ENCODE measurements at regions not wholly inside any gene's neighbourhood (a gene's known extent, or its start where the extent isn't known, plus 50 kb on each side); places are given as distances from the start of the nearest gene placed in this dataset.

- H3K27me3 ChIP-seq, result no peaks in the 10 kb centered on the region
- intact Hi-C loops (cut with DNase I), result no loop called here
- no peak for ATAC-seq
- H3K36me3 ChIP-seq, result no peaks in the 10 kb centered on the region
- no peak overlapping the region for H3K27ac ChIP-seq
- no peaks in the 10 kb centered on the region for H3K9me3 ChIP-seq
- no peak for DNase-seq
- H3K4me1 ChIP-seq, result no peaks in the 10 kb centered on the region
- TF ChIP-seq CTCF (IDR thresholded peaks at IDR 0.05), result no peak
- no peak overlapping the region for H3K4me3 ChIP-seq
These were observed 109.4 kb upstream of the C7orf33 start for GRCh38 chr7:148481147-148481526.

- no peak overlapping the region for H3K27ac ChIP-seq
- peaks cover 0 to 7% of the 10 kb centered on the region in 2 donors for H3K27me3 ChIP-seq
- H3K4me1 ChIP-seq, result no peaks in the 10 kb centered on the region
- no peak overlapping the region for H3K4me3 ChIP-seq
- no peaks in the 10 kb centered on the region for H3K36me3 ChIP-seq
- intact Hi-C loops (cut with DNase I), result no loop called here
- DNase-seq (no peak), ATAC-seq (no peak)
- no peaks in the 10 kb centered on the region for H3K9me3 ChIP-seq
- TF ChIP-seq CTCF (IDR thresholded peaks at IDR 0.05), result no peak
These were observed 108.5 kb upstream of the C7orf33 start for GRCh38 chr7:148481971-148482626.

- DNase-seq (no peak), ATAC-seq (no peak)
- Histone ChIP-seq H3K4me1 (no peaks in the 10 kb centered on the region), H3K4me3 (no peak overlapping the region), H3K27me3 (peaks cover 0 to 11% of the 10 kb centered on the region in 2 donors), H3K9me3 (no peaks in the 10 kb centered on the region), H3K27ac (no peak overlapping the region), H3K36me3 (no peaks in the 10 kb centered on the region)
- no peak for TF ChIP-seq CTCF (IDR thresholded peaks at IDR 0.05)
- intact Hi-C loops (cut with DNase I), result no loop called here
These were observed 106.9 kb upstream of the C7orf33 start for GRCh38 chr7:148483515-148484308.

GRCh38 chr7:148484486-148484885, 106.1 kb upstream of the C7orf33 start:
- intact Hi-C loops (cut with DNase I), result no loop called here
- DNase-seq, result no peak
- TF ChIP-seq CTCF (IDR thresholded peaks at IDR 0.05), result no peak

GRCh38 chr7:148485618-148486017, 104.9 kb upstream of the C7orf33 start:
- Histone ChIP-seq H3K9me3 (no peaks in the 10 kb centered on the region), H3K4me1 (no peaks in the 10 kb centered on the region), H3K36me3 (no peaks in the 10 kb centered on the region), H3K27ac (no peak overlapping the region), H3K27me3 (peaks cover 0 to 18% of the 10 kb centered on the region in 2 donors), H3K4me3 (no peak overlapping the region)
- intact Hi-C loops (cut with DNase I), result no loop called here
- no peak for TF ChIP-seq CTCF (IDR thresholded peaks at IDR 0.05)
- DNase-seq (no peak), ATAC-seq (no peak)

More at GRCh38 chr7:148484486-148484885, 106.1 kb upstream of the C7orf33 start:
- Histone ChIP-seq H3K27me3 (peaks cover 0 to 11% of the 10 kb centered on the region in 2 donors), H3K4me3 (no peak overlapping the region), H3K36me3 (no peaks in the 10 kb centered on the region), H3K27ac (no peak overlapping the region), H3K9me3 (no peaks in the 10 kb centered on the region), H3K4me1 (no peaks in the 10 kb centered on the region)
- no peak for ATAC-seq

Measured in left lung (tissue), 4 donors.